Esophagus squamous epithelium (tissue), 5 donors: ENCODE measurements at regions not wholly inside any gene's neighbourhood (a gene's known extent, or its start where the extent isn't known, plus 50 kb on each side); places are given as distances from the start of the nearest gene placed in this dataset.

Experiments used
- DNase-seq: peaks from one replicate; lab custom pipeline; 2025; lab: John Stamatoyannopoulos, UW
- H3K27ac ChIP-seq, 4 donors: fragments of 200-600 bp; sonication (generic); one replicate each; pipeline ENCODE4 v1.5.1; 2016 to 2019; ENCODE audit warnings: mild to moderate bottlenecking in 1 of 4
- H3K27me3 ChIP-seq, 4 donors: fragments of 200-600 bp; sonication (generic); 1 replicate in 3 of 4; 2 replicates in 1 of 4; pipeline versions ENCODE4 v1.5.1 to v1.6.0; 2017 to 2021; ENCODE audit warnings: antibody characterized with exemption in 1 of 4
- H3K36me3 ChIP-seq, 3 donors: fragments of 200-600 bp; sonication (generic); one replicate each; pipeline ENCODE4 v1.5.1; 2016 to 2019
- H3K4me1 ChIP-seq, 3 donors: fragments of 200-600 bp; sonication (generic); one replicate each; pipeline ENCODE4 v1.5.1; 2017 to 2019
- H3K4me3 ChIP-seq, 4 donors: fragments of 200-600 bp; sonication (generic); 1 replicate in 3 of 4; 2 replicates in 1 of 4; pipeline ENCODE4 v1.5.1; 2016 to 2019; ENCODE audit warnings: mild to moderate bottlenecking in 2 of 4, moderate library complexity in 1 of 4
- H3K9me3 ChIP-seq, 3 donors: fragments of 200-600 bp; sonication (generic); one replicate each; pipeline ENCODE4 v1.5.1; 2016 to 2019
- POLR2A ChIP-seq, 4 donors: fragments of 450-650 bp; IDR thresholded peaks; one replicate each; pipeline ENCODE4 v1.6.1; 2017; ENCODE audit warnings: antibody characterized with exemption in 4 of 4, mild to moderate bottlenecking in 4 of 4, moderate library complexity in 3 of 4
- WGBS, 2 donors: methylation state at CpG; one replicate each; pipeline ENCODE4 v1.1.5; 2018; 5-methylcytosine and 5-hydroxymethylcytosine counted together
- intact Hi-C: fragments of 100-400 bp; cut with DNase I; formaldehyde crosslinking; loops from one replicate; pipeline ENCODE4 v1.15.0; 2022
- TF ChIP-seq, protein P1 (sequence below), 6 experiments: fragments of 450-650 bp in 4 of 6; fragments of 200-600 bp in 2 of 6; sonication (generic) in 2 of 6; IDR thresholded peaks; one replicate each; pipeline ENCODE4 v1.5.1; 2016 to 2019; ENCODE audit warnings: antibody characterized with exemption in 6 of 6, mild to moderate bottlenecking in 4 of 6, moderate library complexity in 4 of 6
- donor health status: DM: yes; HTN: yes; CAD: no.

DNA sequence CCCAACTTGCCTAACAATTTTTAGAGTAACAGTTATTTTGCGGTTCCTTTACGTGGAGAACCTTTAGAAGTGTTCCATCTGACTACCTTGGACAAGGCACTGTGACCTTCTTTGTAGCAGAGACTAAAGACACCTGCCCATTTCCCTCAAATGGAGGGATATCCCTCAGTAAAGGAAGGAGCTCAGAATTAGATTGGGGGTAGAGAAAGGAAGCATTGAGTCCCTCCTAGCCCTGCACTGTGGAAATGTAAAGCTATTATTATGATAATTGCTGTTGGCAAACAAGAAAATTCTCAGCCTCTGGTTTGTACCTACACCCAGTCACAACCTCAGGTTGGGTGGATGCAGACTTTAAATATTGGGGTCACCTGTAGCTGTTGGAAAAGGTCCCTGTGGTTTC is 72.6 kb upstream of the MACF1 start:
- Histone ChIP-seq H3K27me3 (no peaks in the 10 kb centered on the region), H3K9me3 (no peaks in the 10 kb centered on the region), H3K4me1 (peaks cover 39 to 73% (median 60%) of the 10 kb centered on the region in 3 donors), H3K4me3 (no peak overlapping the region), H3K36me3 (no peaks in the 10 kb centered on the region), H3K27ac (peak overlapping the region in 3 of 4 donors; percentile 68 to 90 (median 79))
- no peak for DNase-seq
- no peak for TF ChIP-seq POLR2A (IDR thresholded peaks at IDR 0.05)
- TF ChIP-seq, protein P1, sequence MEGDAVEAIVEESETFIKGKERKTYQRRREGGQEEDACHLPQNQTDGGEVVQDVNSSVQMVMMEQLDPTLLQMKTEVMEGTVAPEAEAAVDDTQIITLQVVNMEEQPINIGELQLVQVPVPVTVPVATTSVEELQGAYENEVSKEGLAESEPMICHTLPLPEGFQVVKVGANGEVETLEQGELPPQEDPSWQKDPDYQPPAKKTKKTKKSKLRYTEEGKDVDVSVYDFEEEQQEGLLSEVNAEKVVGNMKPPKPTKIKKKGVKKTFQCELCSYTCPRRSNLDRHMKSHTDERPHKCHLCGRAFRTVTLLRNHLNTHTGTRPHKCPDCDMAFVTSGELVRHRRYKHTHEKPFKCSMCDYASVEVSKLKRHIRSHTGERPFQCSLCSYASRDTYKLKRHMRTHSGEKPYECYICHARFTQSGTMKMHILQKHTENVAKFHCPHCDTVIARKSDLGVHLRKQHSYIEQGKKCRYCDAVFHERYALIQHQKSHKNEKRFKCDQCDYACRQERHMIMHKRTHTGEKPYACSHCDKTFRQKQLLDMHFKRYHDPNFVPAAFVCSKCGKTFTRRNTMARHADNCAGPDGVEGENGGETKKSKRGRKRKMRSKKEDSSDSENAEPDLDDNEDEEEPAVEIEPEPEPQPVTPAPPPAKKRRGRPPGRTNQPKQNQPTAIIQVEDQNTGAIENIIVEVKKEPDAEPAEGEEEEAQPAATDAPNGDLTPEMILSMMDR (IDR thresholded peaks at IDR 0.05): no peak
- intact Hi-C loops: no loop called here
- 82 to 85% methylated on average over 2 of the region's 2 CpGs for WGBS, 2 donors

DNA sequence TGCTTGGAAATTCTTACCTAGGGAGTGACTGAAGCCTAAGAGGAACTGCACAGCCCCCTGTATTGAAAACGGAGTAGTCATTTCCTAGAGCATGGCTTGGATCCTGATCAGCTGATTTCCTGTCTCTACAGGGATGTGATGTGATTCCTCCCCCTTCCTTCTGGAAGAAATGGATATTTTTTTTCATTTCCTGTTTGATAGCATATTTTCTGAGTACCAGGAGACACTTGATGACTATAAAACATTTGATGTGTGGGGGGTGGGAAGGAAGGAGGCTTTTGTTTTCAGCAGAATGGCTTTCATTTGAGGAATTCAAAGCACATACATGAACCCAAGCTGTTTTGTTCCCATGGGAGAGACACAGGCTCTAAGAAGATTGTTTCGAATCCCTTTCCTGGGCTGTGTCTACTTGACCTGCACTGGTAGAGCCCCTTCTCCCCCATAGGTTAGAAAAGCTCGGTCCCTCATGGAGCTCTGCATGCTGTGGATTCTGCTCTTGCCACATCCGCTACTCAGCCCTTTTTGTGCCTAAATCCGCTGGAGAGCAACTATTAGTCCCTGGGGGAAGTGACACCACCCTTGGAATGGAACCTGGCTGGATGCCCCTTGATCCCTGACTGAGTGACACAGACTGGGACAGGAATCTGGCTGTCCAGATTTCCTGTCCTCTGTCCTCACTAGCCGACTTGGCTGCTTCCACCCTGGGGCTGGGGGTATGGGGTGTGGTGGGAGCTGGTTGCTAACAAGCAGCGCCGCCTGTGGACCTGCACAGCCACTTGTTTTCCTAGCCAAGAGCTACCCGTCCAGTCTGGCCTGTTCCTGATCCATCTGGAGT is 71.8 kb upstream of the MACF1 start:
- H3K4me1 ChIP-seq: peaks cover 37 to 65% (median 54%) of the 10 kb centered on the region in 3 donors
- 36 to 51% methylated on average over 6 to 9 of the region's 9 CpGs for WGBS, 2 donors
- intact Hi-C loops: no loop called here
- no peaks in the 10 kb centered on the region for H3K36me3 ChIP-seq
- H3K4me3 ChIP-seq: no peak overlapping the region
- no peaks in the 10 kb centered on the region for H3K27me3 ChIP-seq
- peak overlapping the region; percentile 68 to 90 (median 76) for H3K27ac ChIP-seq
- TF ChIP-seq, protein P1 (IDR thresholded peaks at IDR 0.05): peak in 4 of 6 experiments; percentile 32 to 59 (median 40)
- TF ChIP-seq POLR2A (IDR thresholded peaks at IDR 0.05): no peak
- no peak for DNase-seq
- H3K9me3 ChIP-seq: no peaks in the 10 kb centered on the region

DNA sequence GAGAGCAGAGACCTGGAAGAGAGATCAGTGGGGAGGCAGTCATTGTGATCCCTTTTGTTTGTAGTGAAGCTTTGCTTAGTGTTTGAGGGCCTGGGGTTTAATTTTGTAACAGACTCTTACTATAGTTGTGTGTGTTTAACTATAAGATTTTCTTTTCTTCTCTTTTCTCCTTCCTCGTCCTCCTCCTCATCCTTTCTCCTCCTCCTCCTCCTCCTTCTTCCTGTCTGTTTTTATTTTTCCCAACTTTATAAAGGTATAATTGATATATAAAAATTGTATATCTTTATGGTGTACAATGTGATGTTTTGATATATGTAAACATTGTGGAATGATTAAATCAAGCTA is 71.2 kb upstream of the MACF1 start:
- H3K4me1 ChIP-seq: peaks cover 37 to 59% (median 48%) of the 10 kb centered on the region in 3 donors
- no peaks in the 10 kb centered on the region for H3K36me3 ChIP-seq
- no peak overlapping the region for H3K4me3 ChIP-seq
- TF ChIP-seq, protein P1 (IDR thresholded peaks at IDR 0.05): no peak
- 63 to 67% methylated on average over 1 of the region's 1 CpG for WGBS, 2 donors
- no peaks in the 10 kb centered on the region for H3K27me3 ChIP-seq
- H3K9me3 ChIP-seq: no peaks in the 10 kb centered on the region
- intact Hi-C loops: no loop called here
- peak overlapping the region; percentile 68 to 90 (median 76) for H3K27ac ChIP-seq
- no peak for DNase-seq

DNA sequence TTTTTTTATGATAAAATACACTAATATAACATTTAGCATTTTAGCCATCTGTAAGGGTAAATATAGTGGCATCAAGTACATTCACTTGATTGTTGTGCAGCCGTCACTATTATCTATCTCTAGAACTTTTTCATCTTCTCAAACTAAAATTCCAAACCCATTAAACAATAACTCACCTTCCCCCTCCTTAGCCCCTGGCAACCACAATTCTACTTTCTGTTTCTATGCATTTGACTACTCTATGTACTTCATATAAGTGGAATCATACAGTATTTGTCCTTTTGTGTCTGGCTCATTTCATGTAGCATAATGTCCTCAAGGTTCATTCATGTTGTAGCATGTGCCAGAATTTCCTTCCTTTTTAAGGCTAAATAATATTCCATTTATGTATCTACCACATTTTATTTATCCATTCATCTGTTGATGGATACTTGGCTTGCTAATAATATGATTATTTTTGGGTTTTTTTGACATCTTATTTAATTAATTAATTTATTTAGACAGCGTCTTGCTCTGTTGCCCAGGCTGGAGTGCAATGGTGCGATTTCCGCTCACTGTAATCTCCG is 69.6 kb upstream of the MACF1 start:
- H3K4me1 ChIP-seq: peaks cover 25 to 44% (median 43%) of the 10 kb centered on the region in 3 donors
- TF ChIP-seq, protein P1 (IDR thresholded peaks at IDR 0.05): no peak
- TF ChIP-seq POLR2A (IDR thresholded peaks at IDR 0.05): no peak
- DNase-seq: no peak
- no peaks in the 10 kb centered on the region for H3K27me3 ChIP-seq
- intact Hi-C loops: no loop called here
- no peaks in the 10 kb centered on the region for H3K36me3 ChIP-seq
- WGBS, 2 donors: 88 to 94% methylated on average over 5 of the region's 5 CpGs
- no peaks in the 10 kb centered on the region for H3K9me3 ChIP-seq
- H3K27ac ChIP-seq: no peak overlapping the region
- H3K4me3 ChIP-seq: no peak overlapping the region

DNA sequence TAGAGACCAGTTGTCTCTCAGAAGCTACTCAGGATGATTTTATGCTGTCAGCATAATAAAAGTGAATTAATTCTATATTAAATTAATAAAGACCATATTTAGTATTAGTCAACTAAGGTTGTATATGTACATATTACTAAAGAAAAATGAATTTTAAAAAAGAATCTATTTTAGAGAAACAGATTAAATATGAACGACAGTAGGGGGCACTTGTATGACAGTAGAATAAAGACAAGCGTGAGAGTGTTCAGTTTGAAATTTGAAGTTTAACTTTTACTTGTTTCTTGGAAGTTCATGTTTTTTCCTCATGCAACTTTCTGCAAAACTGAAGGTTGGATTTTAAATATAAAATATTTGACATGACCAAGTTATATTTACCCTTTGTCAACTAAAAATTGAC is 67.9 kb upstream of the MACF1 start:
- TF ChIP-seq, protein P1 (IDR thresholded peaks at IDR 0.05): no peak
- TF ChIP-seq POLR2A (IDR thresholded peaks at IDR 0.05): no peak
- Histone ChIP-seq H3K36me3 (no peaks in the 10 kb centered on the region), H3K27ac (no peak overlapping the region), H3K27me3 (no peaks in the 10 kb centered on the region), H3K9me3 (no peaks in the 10 kb centered on the region), H3K4me3 (no peak overlapping the region), H3K4me1 (peaks cover 15 to 44% (median 43%) of the 10 kb centered on the region in 3 donors)
- intact Hi-C loops: no loop called here
- DNase-seq: no peak
- 75 to 82% methylated on average over 2 of the region's 2 CpGs for WGBS, 2 donors
